ENCODE measurements at regions not wholly inside any gene's neighbourhood (a gene's known extent, or its start where the extent isn't known, plus 50 kb on each side); places are given as distances from the start of the nearest gene placed in this dataset.

- TF ChIP-seq CTCF (IDR thresholded peaks at IDR 0.05) = no peak
- no peak for TF ChIP-seq REST (IDR thresholded peaks at IDR 0.05; ENCODE audit: insufficient read depth in 1 of 2, low read depth in 2 of 2, low read length in 1 of 2)
Observed at GRCh38 chr1:87940421-87940820, 611.7 kb downstream of the LMO4 start.

Data from Panc1 (cell line).